Inferior parietal cortex (tissue), 1 donor: ENCODE measurements at regions not wholly inside any gene's neighbourhood (a gene's known extent, or its start where the extent isn't known, plus 50 kb on each side); places are given as distances from the start of the nearest gene placed in this dataset.
"Not testable (repeated sequence)": the region's sequence is repeated elsewhere in the genome, so short reads cannot be mapped to it uniquely, and the experiment has no call there.

ENCODE experiments used
- DNase-seq: peaks from one replicate; pipeline ENCODE4 v3.0.0-alpha.2; 2016; ENCODE audit errors: extremely low spot score

DNA sequence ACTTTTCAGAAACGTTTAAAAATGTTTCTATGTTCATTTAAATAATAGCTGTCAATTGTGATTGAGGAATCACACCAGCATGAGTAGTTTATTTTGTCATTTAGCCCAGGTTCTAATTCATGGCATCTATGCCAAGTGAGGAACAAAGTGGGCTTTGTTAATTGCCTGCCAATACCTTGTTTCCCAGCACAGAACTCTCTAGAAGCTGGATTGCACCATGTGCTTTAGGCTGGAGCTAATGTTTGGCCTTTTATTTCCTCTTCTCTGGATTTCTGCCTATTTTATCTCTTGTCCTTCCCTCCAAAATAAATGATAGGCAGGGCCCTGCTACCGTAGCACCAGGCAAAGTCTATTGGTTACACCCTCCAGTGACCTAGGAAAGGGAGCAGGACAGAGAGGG, 109.9 kb upstream of the ITGB1 start:
- no peak for DNase-seq

DNA sequence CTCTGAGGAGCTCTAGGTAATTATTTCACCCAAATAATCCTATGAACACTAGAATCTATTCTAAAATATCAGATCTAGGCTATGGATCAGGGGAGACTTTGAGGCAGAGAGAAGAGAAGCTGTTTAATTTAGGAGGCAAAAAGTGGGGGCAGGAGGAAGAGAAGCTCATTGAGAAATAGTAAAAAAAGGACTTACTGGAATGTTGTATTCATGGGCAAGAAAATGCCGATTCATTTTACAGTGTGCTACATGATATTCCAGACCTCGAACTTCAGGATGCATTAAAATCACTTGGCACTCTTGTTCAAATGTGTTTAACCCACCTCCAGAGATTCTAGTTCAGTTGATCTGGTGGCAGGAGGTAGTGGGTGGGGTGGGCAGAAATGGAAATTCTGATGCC, 109.5 kb upstream of the ITGB1 start:
- DNase-seq: no peak

DNA sequence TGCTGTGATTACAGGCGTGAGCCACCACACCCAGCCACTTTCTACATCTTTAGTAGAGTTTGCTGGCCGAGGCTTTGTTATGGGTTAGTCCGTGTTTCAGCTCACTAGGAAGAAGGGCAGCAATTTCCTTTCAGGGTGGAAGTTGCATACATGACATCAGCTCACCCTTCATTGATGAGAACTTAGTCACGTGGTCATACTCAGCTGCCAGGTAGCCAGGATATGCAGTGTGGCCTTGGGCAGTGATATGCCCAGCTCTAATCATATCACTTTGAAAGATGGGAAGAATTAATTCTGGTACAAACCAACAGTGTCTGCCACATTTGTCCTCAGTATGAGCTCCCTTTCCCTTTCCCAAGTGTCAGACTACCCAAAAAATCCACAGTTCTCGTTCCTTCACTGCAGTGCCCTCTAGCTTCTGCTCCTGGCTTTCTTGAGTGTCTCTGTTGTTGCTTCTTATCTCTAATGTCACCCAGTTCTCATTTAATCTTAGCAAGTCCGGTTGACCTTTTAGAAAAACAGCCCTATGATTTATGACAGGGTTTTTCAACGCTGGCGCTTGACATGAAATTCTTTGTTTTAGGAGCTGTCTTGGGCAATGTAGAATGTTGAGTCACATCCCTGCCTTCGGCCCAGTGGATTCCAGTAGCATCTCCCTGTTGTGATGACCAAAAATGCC, 108.7 kb upstream of the ITGB1 start:
- DNase-seq: no peak

- no peak for DNase-seq
These were observed 107.1 kb upstream of the ITGB1 start for GRCh38 chr10:33065111-33065510.

- no peak for DNase-seq
These were observed 106.7 kb upstream of the ITGB1 start for GRCh38 chr10:33064706-33065105.

DNA sequence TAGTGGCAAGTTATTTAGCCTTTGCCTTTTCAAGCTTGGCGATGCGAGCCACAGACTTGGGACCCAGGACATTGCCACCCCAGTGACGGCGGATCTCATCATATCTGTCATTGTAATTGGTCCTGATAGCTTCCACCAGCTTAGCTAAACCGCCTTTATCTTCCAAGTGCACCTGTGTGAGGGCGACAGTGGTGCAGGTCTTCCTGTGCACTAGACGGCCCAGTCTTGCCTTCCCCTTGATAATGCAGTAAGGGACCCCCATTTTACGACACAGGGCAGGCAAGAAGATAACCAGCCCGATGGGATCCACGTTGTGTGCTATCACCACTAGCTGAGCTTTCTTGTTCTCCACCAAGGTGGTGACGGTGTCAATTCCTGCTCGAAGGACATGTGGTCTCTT, 99.6 kb upstream of the ITGB1 start:
- no peak for DNase-seq

DNA sequence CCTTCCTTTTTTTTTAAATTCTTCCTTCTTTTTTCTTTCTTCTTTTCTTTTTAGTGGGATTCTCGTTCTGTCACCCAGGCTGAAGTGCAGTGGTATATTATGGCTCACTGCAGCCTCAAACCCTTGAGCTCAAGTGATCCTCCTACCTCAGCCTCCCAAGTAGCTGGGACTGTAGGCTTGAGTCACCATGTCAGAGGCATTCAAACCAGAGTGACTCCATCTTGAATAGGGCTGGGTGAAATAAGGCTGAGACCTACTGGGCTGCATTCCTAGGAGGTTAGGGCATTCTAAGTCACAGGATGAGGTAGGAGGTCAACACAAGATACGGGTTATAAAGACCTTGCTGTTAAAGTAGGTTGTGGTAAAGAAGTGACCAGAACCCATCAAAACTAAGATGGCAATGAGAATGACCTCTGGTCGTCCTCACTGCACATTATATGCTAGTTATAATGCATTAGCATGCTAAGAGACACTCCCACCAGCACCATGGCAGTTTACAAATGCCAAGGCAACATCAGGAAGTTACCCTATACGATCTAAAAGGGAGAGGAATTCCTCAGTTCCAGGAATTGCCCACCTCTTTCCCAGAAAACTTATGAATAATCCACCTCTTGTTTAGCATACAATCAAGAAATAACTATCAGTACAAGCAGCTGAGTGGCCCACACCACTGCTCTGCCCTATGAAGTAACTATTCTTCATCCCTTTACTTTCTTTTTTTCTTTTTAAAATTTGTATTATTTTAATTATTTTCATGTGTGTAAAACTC, 99.0 kb upstream of the ITGB1 start:
- no peak for DNase-seq

GRCh38 chr10:33055625-33056024, 97.6 kb upstream of the ITGB1 start:
- DNase-seq: no peak

- no peak for DNase-seq
These were observed 95.1 kb upstream of the ITGB1 start for GRCh38 chr10:33052915-33053810.

DNA sequence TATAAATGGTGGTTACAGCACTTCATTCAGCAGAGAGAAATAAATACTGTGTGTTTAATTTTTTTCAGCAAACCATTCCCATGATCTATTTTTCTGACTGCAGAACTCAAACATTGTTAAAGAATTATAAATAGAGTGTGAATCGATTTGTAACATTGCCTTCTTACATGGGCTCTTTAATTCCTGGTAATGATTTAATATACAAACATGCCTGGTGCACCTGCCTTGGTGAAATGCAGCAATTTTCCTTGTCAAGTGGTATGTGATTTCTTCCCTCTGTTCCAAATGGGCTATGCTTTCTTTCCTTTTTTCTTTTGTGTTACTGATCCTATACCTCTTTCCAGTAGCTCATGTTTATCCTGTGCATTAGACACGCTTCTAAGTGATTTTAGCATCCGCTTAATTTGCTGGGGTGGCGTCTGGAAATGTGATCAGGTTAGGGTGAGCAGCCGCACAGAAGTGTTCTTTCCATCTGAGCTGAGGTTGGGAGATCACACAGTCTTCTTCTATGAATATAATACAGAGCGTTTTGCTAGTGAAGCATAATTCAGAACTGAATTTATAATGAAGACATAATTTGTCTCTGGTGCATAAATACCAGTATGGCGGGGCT, 94.3 kb upstream of the ITGB1 start:
- no peak for DNase-seq

DNA sequence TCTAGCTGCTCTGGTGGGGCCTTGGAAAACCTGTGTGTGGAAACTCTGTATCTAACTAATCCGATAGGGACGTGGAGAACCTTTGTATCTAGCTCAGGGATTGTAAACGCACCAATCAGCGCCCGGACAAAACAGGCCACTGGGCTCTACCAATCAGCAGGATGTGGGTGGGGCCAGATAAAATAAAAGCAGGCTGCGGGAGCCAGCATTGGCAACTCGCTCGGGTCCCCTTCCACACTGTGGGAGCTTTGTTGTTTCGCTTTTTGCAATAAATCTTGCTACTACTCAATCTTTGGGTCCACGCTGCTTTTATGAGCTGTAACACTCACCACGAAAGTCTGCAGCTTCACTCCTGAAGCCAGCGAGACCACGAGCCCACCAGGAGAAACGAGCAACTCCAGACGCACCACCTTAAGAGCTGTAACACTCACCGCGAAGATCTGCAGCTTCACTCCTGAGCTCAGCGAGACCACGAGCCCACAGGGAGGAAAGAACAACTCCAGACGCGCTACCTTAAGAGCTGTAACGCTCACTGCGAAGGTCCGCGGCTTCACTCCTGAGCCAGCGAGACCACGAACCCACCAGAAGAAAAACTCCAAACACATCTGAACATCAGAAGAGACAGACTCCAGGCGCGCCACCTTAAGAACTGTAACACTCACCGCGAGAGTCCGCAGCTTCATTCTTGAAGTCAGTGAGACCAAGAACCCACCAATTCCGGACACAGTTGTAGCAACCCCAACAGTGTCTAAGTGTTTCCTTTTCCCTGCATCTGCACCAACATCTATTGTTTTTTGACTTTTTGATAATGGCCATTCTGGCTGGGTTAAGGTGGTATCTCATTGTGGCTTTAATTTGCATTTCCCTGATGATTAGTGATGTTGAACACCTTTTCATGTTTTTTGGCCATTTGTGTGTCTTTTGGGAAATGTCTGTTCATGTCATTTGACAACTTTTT, 92.2 kb upstream of the ITGB1 start:
- not testable (repeated sequence) for DNase-seq

DNA sequence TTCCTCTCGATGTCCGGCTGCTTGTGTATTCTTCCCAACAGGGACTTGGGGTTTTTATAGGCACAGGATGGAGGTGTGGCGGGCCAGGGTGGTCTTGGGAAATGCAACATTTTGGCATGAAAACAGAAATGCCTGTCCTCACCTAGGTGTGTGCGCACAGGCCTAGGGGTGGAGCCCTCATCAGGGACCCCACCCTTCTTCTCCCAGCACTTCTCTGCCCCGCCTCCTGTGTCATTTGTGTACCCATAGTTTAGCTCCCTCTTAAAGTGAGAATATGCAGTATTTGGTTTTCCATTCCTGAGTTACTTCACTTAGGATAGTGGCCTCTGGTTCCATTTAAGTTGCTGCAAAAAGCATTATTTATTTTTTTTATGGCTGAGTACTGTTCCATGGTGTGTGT, 90.2 kb upstream of the ITGB1 start:
- no peak for DNase-seq

DNA sequence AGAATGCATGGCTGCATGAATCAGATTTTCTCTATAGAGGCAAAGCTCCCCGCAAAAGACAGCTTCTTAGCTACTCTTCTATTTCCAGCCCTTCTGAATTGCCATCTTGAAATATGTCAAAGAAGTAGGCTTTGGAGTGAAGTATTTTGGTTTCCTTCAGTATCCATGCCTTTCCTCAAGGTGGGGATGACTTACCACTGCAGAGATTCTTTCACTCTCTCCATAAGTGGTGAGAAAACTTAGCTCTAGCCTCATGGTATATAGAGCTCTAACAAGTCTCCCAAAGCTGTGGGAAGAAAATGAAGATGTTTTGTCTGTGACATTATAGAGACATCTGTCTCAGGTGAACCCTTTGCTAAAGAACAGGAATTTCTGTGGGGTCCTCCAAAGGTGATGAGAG, 89.6 kb upstream of the ITGB1 start:
- no peak for DNase-seq

DNA sequence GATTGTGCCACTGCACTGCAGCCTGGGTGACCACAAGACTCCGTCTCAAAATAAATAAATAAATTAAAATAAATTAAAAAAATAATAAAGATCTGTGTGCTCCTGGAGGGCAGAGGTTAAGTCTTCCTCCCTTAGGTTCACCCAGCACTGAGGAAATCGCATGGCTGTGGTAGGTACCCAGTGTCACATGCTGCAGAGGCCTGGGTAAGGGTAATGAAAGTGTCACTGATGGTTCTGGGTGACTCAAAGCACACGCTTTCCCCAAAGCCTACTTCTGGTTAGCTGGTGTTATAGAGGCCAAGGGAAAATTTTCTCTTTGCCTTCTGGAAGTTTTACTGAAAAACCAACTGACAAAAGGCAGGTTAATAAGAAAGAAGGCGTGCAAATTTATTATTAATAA, 88.8 kb upstream of the ITGB1 start:
- DNase-seq: no peak

DNA sequence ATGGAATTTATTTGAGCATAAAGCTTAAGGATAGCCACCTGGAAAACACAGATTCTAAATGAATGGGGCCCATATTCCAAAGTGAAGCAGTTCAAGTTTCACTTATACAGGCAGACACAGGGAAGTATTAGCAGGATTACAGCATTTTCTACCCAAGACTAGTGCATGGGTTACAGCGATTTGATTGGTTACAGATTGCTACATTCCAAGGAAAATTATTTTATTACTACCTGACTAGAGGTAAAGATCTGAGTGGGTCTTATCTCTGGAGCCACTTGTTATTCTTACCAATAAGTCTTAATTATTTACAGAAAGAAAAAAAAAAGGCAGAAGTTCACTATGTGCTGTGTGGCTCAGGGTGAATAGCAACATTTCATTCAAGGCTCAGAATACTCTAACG, 87.4 kb upstream of the ITGB1 start:
- no peak for DNase-seq

- no peak for DNase-seq
These were observed 84.5 kb upstream of the ITGB1 start for GRCh38 chr10:33042565-33042964.

DNA sequence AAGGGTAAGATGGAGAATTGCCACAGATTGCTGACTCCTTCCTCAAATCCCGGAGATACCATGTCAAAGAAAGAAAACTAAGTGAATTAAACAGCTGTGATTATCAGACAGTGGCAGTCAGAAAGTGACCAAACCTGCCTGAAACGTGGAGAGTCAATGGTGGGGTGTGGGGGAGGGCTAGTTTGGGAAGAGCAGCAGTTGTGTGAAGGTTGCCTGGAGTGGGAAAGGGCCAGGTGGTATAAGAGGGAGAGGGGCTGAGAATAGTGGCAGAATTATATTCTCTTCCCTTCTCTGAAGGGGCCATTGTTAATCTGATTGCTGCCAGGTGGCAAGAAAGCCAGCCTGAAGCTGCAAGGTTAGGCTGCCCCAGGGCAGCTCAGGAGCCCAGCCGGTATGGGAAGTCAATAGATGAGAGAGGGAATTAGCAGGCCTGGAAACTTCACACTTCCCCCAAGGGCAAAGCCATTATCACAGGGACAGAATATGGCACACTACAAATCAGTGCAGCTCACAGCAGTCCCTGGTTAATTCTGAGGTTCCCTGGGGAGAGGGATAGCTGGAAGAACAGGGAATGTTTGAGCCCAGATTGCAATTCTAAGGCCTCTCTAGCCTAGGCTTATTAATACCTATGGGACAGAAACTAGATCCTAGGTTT, 83.9 kb upstream of the ITGB1 start:
- DNase-seq: no peak

DNA sequence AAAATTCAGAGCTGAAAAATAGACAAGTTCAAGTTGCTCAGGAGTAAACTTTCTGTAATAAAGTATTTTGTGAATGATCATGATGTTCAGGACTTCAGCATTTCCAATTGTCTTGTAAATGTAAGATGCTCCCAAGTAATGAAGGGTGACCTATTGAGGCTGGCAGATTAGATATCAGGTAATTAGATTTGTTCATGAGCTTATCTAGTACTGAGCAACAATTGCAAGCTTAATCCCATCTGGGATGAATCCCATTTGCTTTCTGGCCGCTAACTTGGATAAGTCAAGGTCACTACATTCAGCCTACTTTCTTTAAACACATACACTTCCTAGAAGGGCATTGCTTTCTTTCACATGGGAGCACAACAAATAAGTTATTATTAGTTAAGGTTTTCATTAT, 82.4 kb upstream of the ITGB1 start:
- DNase-seq: no peak

GRCh38 chr10:33039181-33039580, 81.2 kb upstream of the ITGB1 start:
- DNase-seq: no peak

DNA sequence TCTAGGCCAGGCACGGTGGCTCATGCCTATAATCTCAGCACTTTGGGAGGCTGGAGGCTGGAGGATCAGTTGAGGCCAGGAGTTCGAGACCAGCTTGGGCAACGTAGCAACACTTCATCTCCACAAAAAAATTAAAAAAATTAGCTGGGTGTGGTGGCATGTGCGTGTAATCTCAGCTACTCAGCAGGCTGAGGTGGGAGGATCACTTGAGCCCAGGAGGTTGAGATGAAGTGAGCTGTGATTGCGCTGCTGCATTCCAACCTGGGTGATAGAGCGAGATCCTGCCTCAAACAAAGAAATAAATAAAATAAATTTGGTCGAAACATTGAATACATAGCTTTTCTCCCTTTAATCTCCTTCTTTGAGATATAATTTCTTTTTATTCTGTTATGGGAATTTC, 80.6 kb upstream of the ITGB1 start:
- DNase-seq: no peak
